Jurkat, Clone E6-1 (cell line): ENCODE measurements at regions not wholly inside any gene's neighbourhood (a gene's known extent, or its start where the extent isn't known, plus 50 kb on each side); places are given as distances from the start of the nearest gene placed in this dataset.
"Not testable (repeated sequence)": the region's sequence is repeated elsewhere in the genome, so short reads cannot be mapped to it uniquely, and the experiment has no call there.

Experiments
- DNase-seq: peaks from one replicate; pipeline ENCODE4 v3.0.0-alpha.2; 2011; ENCODE audit warnings: low read depth, low spot score
- H3K4me3 ChIP-seq: 2 replicates; pipeline ENCODE4 v1.5.1; 2011; ENCODE audit warnings: mild to moderate bottlenecking, low read length, control low read depth, moderate library complexity

DNA sequence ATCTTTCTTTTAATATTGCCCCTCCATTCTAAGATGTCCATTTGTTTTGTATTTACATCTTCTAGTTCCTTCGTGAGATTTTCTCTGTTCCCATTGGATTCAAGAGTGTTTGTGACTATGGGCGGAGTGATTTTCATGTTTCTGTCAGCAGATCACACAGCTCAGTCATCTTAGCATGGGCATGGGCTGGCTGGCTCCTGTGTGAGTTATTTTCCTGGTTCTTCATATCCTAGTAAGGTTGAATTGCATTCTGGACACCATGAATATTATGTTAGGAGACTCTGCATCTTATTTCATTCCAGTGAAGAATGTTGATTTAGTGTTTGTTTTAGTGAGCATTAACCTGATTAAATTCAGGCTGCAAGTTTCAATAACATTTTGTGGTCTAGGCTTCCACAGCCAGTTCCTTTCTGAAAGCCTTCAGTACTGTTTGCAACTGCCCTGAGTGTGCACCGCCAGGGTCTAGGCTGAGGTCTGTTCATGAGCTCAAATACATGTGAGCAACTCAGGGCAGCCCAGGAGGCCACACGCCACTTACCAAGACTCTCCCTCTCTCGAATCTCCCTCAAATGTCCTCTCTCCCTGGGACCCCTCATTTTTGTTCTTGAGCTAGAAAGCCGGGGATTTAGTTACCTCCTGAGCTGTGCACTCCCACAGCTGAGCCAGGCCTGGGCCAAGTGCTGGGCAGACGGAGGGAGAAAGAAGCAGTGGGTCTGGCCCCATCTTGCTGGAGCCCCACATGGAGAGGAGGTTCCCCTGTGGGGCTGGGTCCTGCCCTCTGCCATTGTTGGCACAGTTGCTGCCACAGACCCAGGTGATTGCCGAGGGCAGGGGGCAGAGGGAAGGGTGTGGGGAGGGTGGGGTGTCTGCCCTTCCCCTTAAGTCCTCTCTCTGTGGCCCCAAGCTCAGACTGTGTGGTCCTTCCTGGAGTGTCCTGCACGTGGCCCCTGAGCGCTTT lies 145.9 kb downstream of the RTP5 start:
- no peak overlapping the region for H3K4me3 ChIP-seq
- DNase-seq, result no peak

DNA sequence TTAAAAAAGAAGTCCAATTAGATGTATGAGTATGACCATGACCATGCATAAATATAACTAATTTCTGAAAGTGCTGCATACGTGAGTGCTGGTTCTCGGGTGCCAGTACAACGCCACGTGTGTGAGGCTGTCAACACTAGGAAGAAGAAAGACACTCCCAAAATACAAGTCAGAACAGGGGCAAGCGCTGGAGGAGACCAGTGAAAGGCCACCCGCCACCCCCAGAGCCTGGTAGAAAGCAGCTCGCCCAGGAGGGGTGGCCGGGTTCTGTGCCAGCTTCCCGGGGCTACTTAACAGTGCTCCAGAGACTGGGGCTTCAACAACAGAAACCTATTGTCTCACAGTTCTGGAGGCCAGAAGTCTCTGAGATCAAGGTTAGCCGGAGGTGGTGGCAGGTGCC lies 147.6 kb downstream of the RTP5 start:
- no peak overlapping the region for H3K4me3 ChIP-seq
- DNase-seq, result no peak

DNA sequence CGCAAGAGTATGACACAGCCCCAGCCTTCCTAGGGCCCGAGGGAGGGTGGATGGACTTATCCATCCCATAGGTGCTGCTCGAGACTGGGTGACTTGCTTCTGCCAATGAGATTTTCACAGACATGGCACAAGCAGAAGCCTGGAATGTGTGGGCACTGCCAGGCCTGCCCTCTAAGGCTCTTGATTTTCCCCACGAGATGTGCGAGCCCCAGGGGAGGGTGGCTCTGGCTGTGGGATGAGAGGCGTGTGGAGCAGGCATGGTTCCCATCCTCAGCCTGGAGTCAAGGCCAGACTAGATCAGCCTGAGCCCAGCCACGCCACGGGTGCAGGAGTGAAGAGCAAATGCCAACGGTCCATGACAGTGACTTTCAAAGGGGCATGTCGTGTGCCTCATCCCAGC lies 148.9 kb downstream of the RTP5 start:
- H3K4me3 ChIP-seq, DNase-seq: not testable (repeated sequence)

DNA sequence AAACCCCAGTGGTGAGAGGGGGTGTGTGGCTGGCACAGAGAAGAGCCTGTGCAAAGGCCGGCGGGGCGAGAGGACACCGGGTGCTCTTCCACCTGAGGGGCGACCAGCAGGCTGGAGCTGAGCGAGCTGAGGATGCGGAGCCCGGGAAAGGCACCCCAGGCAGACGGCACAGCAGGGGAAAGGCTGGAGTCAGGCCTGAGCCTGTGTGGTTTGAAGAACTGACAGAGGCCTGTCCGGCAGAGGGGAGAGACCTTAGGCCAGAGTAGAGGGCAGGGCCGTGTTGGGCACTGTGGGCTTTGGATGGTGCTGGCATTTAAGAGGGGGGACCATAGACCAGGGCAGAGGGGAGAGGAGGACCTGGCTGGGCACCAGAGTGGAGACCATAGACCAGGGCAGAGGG lies 149.8 kb downstream of the RTP5 start:
- DNase-seq, result no peak
- no peak overlapping the region for H3K4me3 ChIP-seq

DNA sequence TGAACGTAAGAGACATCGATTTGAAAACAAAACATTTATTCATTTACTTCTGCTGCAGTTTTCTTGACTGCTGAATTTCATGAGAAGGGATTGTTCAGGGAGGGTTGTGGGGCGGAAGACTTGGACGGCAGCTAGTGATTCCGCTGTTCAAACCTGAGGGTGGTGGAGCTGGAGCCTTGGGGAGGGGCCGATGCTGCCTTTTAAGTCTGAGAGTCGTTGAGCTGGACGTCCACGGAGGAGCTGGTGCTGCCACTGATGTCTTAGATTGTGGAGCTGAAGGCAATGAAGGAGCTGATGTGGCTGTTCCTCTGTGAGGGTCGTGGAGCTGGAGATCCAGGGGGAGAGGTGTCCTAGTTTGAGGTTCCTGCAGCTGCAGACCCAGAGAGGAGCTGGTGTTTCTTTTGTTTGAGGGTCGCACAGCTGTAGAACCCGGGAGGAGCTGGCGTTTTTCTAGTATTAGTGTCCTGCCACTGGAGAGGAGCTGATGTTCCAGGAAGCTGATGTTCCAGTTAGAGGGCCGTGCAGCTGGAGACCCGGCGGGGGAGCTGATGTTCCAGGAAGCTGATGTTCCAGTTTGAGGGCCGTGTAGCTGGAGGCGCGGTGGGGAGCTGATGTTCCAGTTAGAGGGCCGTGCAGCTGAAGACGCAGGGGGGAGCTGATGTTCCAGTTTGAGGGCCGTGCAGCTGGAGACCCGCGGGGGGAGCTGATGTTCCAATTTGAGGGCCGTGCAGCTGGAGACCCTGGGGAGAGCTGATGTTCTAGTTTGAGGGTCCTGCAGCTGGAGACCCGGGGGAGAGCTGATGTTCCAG lies 150.9 kb downstream of the RTP5 start:
- no peak for DNase-seq
- no peak overlapping the region for H3K4me3 ChIP-seq

DNA sequence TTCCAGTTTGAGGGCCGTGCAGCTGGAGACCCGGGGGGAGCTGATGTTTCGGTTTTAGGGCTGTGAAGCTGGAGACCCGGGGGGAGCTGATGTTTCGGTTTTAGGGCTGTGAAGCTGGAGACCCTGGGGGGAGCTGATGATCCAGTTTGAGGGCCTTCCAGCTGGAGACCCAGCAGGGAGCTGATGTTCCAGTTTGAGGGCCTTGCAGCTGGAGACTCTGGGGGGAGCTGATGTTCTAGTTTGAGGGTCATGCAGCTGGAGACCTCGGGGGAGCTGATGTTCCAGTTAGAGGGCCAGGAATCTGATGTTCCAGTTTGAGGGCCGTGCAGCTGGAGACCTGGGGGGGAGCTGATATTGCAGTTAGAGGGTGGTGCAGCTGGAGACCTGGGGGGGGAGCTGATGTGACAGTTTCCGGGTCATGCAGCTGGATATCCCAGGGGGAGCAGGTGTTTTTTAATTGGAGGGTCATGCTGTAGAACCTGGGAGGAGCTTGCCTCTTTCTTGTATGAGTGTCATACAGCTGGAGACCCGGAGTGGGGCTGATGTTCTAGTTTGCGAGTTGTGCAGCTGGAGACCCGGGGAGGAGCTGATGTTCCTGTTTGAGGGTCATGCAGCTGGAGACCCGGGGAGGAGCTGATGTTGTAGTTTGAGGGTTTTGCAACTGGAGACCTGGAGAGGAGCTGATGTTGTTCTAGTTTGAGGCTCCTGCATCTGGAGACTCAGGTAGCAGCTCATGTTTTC lies 153.2 kb downstream of the RTP5 start:
- H3K4me3 ChIP-seq, result no peak overlapping the region
- DNase-seq, result peak; percentile 42

DNA sequence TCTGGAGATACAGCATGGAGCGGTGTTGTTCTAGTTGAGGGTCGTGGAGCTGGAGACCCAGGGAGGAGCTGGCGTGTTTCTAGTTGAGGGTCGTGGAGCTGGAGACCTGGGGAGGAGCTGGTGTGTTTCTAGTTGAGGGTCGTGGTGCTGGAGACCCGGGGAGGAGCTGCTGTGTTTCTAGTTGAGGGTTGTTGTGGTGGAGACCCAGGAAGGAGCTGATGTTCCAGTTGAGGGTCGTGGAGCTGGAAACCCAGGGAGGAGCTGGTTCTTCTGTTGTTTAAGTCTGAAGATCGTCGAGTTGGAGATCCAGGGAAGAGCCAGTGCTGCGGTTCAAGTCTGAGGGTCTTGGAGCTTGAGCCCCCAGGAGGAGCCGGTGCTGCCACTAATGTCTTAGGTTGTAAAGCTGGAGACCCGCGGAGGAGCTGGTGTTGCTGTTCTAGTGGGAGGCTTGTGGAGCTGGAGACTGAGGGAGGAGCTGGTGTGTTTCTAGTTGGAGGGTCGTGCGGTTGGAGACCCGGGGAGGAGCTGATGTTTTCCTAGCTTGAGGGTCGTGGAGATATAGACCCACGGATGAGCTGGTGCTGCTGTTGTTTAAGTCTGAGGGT lies 155.3 kb downstream of the RTP5 start:
- no peak for DNase-seq
- H3K4me3 ChIP-seq, result no peak overlapping the region

DNA sequence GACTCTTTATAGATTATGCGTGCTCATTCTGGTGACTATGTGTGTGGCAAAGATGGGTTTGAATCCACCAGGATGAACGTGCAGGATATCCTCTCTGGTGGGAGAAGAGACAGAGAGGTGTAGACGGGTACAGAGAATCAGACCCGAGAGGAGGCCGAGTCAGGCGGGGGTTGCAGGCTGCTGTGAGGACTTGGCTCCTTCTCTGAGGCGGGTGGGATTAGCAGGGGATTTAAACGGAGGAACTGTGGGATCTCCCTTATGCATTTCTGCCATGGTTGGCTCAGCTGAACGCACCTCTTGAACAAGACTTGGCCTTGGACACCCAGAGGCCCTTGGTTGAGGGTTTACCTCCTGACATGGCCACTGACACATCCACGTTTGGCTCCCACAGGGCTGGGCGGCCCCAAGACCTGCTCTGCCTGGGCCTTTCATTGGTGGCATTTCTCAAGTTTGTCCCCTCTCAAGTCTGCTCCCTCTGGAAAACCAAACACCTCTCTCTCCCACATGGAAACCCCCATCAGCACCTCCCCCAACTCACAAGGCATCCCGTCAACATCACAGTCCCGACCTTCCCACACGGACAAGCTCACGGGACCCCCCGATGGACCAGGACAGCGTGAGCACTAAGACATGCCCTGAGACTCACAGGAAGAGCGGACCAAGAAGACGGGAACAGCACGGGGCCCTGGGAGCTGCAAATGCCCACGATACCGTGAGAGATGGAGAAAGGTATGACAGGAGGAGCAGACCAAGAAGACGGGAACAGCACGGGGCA lies 158.3 kb downstream of the RTP5 start:
- no peak overlapping the region for H3K4me3 ChIP-seq
- no peak for DNase-seq

DNA sequence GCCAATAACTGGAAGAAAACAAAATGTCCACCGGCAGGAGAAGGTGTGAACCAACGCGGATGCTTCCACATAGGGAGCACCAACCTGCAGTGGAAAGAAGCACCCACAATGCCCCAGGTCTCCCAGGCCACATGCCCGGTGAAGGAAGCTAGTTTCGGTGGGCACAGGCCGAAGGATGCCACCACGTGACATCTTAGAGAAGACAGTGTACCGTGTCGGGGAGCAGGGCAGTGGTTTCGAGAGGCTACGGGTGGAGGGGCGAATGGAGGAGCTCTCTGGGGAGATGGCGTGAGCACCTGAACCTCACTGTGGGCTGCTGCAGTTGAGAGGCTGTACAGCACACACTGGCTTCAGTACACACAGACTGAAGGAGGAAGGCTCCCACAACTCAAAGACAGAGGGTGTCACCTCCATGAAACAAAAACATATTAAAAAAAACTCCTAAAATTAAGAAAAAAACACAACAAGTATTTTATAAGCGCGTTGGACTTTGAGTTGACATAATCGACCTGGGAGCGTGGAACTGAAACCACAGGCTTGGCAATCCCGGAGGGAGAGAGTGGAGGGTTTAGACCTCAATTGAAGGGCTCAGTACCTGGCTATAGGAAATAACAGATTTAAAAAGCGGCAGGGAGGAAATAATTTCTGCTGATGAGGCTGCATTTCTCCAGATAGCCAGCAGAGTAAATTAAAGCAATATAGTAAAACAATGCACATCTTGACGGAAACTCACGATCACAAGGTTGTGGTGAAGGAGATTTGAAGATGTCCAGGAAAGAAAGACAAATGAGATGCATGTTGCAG lies 160.1 kb downstream of the RTP5 start:
- peak; percentile 11 for DNase-seq
- no peak overlapping the region for H3K4me3 ChIP-seq

DNA sequence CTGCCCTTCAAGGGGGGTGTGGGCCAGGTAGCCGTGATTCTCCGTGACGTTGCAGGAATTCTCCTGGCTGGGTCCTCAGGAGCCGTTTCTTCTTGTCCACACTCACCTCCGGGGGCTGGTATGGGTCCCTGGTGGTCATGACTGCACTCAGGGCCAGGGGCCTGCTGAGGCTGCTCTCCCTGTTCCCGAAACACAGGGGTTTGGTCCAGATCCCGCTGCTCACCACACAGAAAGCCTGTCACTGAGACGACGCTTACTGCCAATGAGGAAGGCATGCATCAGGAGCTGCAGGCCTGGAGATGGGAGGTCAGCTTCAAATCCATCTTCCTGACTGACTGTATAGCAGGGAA lies 160.7 kb downstream of the RTP5 start:
- DNase-seq, result no peak

DNA sequence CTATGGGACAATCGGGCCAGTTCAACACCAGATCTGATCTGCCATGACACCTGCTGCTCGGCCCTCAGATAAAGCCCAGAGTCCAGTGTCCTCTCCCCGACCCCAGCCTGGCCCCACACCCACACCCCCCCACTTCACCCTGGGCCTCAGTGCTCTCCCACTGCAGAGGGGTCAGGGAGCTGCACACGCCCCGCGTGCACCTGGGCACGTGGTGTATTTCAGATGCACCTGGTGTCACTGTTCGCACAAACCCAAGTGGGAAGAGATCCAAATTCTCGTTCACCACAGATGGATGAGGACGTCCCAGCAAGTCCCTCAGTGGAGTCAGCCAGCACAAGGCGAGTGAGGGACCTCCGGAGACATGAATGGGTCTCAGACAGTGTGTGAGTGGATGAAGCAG lies 161.3 kb downstream of the RTP5 start:
- no peak for DNase-seq
- no peak overlapping the region for H3K4me3 ChIP-seq

More for the DNA sequence above, 160.7 kb downstream of the RTP5 start:
- H3K4me3 ChIP-seq, result no peak overlapping the region

DNA sequence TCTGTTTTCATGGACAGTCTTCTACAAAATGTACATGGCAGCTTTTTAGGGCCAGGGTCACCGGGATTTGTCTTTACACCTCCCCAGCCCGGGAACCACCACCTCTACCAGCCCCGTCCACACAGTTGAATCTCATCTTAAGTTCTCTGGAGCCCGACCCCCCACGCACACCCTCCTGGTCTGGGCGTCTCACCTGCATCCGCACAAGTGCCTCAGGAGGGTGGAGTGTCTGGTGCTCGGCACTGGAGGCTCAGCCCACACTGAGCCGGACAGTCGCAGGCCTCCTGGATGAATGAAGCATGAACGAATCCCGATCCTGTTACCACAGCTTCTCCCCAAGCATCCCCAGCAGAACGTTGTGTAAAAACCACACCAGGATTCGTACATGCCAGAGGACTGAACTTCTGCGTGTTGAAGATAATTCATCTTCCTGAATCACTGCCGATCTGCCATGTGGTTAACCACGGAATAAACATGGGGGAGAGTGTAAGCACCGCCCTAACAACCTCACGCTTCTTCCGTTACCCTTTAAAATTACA lies 162.0 kb downstream of the RTP5 start:
- DNase-seq, result peak; percentile 74
- no peak overlapping the region for H3K4me3 ChIP-seq

DNA sequence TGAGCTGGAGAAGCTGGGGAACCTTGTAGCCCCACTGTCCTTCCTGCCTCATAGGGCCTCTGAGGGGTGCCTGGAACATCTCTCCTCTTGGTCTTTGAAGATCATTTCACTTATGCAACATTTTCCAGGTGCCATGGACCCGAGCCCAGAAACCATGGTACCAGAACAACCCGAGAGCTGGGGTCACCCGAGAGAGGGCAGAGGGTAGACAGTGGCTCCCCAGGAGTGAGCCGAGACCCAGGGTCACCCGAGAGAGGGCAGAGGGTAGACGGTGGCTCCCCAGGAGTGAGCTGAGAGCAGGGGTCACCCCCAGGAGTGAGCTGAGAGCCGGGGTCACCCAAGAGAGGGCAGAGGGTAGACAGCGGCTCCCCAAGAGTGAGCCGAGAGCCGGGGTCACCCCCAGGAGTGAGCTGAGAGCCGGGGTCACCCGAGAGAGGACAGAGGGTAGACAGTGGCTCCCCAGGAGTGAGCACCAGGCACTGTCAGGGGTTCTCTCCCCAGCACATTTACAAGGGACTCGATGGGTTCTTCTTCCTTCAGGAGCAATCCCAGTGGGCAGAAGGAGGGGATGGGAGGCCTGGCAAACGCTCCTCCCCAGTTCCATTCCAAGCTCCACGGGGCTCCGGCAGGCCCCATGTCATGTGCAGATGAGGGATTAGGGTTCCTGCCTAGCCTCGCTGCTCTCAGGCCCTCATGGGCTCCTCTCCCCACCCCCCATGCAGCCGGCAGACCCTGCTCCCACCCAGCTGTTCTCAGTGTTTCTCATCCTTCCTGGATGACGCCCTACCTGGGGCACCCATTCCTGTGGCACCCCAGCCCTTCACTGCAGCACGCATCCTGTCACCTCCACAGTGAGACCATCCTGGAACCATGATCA lies 163.5 kb downstream of the RTP5 start:
- H3K4me3 ChIP-seq, result no peak overlapping the region
- no peak for DNase-seq

DNA sequence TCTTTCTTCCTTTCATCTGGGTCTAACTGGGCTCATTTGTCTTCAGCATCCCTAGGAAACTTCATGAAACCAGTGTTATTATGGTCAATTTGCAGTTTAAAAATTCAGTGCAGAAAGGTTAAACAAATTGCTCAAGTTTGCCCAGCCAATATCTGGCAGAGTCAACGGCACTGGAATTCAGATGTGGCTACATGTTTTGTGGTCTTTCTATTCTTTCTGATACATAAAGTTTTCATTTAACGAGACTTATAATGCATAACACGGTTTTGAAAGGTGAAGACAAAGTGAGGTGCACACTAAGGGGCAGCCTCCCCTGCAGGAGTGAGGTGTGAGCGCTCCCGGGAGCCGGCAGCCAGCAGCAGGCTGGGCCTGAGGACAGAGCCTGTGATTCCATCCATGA lies 164.6 kb downstream of the RTP5 start:
- H3K4me3 ChIP-seq, result no peak overlapping the region
- DNase-seq, result no peak

DNA sequence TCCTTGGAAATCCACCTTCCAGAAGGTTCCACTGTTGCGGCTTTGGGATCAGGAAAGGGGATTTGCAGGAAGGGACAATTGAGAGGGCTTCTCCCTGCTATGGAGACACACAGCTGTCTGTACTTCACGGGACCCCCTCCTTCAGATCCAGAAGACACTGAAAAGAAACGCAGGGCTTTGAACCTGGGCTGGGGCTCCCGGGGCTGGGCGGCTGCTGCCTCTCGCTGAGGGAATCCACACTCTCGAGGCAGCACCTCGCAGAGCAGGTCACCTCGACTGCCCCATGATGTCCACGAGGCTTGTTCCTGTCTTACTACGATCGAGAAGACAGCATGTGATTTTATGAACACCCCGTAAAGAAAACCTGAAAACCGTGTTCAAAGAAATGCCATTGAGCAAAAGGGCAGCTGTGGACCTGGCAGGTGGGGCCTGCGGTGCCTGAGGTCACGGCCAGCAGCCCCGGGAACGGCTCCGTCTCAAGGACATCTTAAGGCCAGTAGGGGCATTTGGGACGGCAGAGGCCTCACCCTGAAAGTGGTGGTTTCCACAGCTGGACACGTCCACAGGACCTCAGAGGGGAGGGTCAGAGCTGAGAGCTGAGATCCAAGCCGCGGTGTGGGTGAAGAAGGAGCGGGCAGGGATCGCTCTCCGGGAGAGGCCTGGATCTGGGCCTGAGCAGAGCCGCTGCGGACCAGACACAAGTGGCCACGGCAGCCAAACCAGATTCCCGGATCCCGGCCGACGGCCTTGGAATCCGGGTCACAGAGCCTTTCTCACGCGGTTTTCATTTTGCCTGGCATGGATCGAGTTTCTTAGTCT lies 165.7 kb downstream of the RTP5 start:
- H3K4me3 ChIP-seq, result no peak overlapping the region
- no peak for DNase-seq
